CD4-positive, alpha-beta T cell (primary cell): ENCODE measurements at regions not wholly inside any gene's neighbourhood (a gene's known extent, or its start where the extent isn't known, plus 50 kb on each side); places are given as distances from the start of the nearest gene placed in this dataset.
"Not testable (repeated sequence)": the region's sequence is repeated elsewhere in the genome, so short reads cannot be mapped to it uniquely, and the experiment has no call there.

Experiments used
- ATAC-seq: fragments of 200-7000 bp; cut with Tn5 transposase; one replicate; pipeline ENCODE4 v1.10.0; 2022; ENCODE audit warnings: mild to moderate bottlenecking; ENCODE audit not compliant: poor library complexity
- CTCF ChIA-PET: fragments of 350-600 bp; sonication (Branson Sonifier 250); formaldehyde crosslinking; loops from one replicate; lab custom pipeline; 2021; ENCODE audit warnings: antibody characterized with exemption, inconsistent platforms; lab: Charles Lee
- POLR2A ChIA-PET: fragments of 350-600 bp; sonication (Branson Sonifier 250); formaldehyde crosslinking; loops from one replicate; lab custom pipeline; 2021; ENCODE audit warnings: antibody characterized with exemption, inconsistent platforms; lab: Charles Lee
- DNase-seq, 14 experiments: peaks; one replicate each; pipeline ENCODE4 v3.0.0-alpha.2; 2013 to 2020; ENCODE audit warnings: mixed read lengths in 2 of 14
- H3K27ac ChIP-seq, 2 donors: one replicate each; pipeline versions ENCODE4 v1.5.1 to v1.7.0; 2013; ENCODE audit warnings: low read length in 2 of 2, low read depth in 1 of 2, mild to moderate bottlenecking in 1 of 2
- H3K27me3 ChIP-seq, 2 experiments: 1 replicate in 1 of 2; 2 replicates in 1 of 2; pipeline versions ENCODE4 v1.6.1 to v1.7.0; 2013; ENCODE audit warnings: low read length in 2 of 2, control low read depth in 1 of 2, mild to moderate bottlenecking in 1 of 2, moderate library complexity in 1 of 2; ENCODE audit not compliant: insufficient read depth in 2 of 2, control insufficient read depth in 1 of 2
- H3K36me3 ChIP-seq: one replicate; pipeline ENCODE4 v1.6.1; 2013; ENCODE audit warnings: low read length, control low read depth; ENCODE audit not compliant: insufficient read depth
- H3K4me1 ChIP-seq: one replicate; pipeline ENCODE4 v1.6.1; 2013; ENCODE audit warnings: low read length, control low read depth; ENCODE audit not compliant: insufficient read depth
- H3K4me3 ChIP-seq: one replicate; pipeline ENCODE4 v1.5.1; 2013; ENCODE audit warnings: mild to moderate bottlenecking, low read length, moderate library complexity
- H3K9me3 ChIP-seq, 2 experiments: 1 replicate in 1 of 2; 2 replicates in 1 of 2; pipeline versions ENCODE4 v1.6.1 to v1.7.0; 2013; ENCODE audit warnings: low read length in 2 of 2, mild to moderate bottlenecking in 2 of 2, control low read depth in 1 of 2, moderate library complexity in 1 of 2; ENCODE audit not compliant: control insufficient read depth in 1 of 2, insufficient read depth in 1 of 2
- H3K27ac Mint-ChIP-seq: one replicate; pipeline ENCODE4 v1.8.0; 2020; ENCODE audit warnings: mixed read lengths
- H3K27me3 Mint-ChIP-seq: one replicate; pipeline ENCODE4 v1.8.0; 2021; ENCODE audit warnings: mixed read lengths
- H3K36me3 Mint-ChIP-seq: one replicate; pipeline ENCODE4 v1.8.0; 2021; ENCODE audit warnings: low read depth, mixed read lengths
- H3K4me1 Mint-ChIP-seq: one replicate; pipeline ENCODE4 v1.8.0; 2021; ENCODE audit warnings: low read depth, mixed read lengths
- H3K4me3 Mint-ChIP-seq: one replicate; pipeline ENCODE4 v1.8.0; 2020; ENCODE audit warnings: mild to moderate bottlenecking, mixed read lengths
- H3K9me3 Mint-ChIP-seq: one replicate; pipeline ENCODE4 v1.8.0; 2020; ENCODE audit warnings: mixed read lengths
- intact Hi-C, 2 experiments: fragments of 100-400 bp; cut with DNase I in 1 of 2; cut with micrococcal nuclease in 1 of 2; formaldehyde crosslinking; loops; one replicate each; pipeline versions ENCODE4 v1.15.1 to v1.9.0; 2023 to 2025; cut with DNase I, micrococcal nuclease
- TF ChIP-seq, protein P1 (sequence below): fragments of 200-600 bp; IDR thresholded peaks from one replicate; pipeline ENCODE4 v1.8.0; 2022; ENCODE audit warnings: antibody characterized with exemption, mild to moderate bottlenecking

DNA sequence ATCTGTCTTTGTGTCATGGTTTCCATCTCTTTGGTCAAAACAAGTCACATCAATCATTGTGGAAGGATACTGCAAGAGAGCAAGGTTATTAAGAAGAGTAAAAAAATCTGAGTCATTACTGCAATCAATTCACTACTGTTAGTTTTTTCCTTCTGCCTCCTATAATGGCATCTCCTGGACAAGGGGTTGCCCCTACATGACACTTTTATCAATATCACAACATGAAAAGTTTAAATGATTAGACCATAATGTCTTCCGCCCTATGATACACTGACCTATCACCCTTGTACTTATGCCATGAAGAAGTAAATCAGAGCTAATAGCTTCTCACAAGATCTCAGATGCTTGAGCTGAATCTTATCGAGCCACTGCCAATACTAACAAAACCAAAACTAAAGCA lies 223.9 kb downstream of the KCNK2 start:
- intact Hi-C loops = no loop called here
- H3K4me1 Mint-ChIP-seq = no peaks in the 10 kb centered on the region
- H3K36me3 Mint-ChIP-seq = no peaks in the 10 kb centered on the region
- Histone ChIP-seq H3K9me3 (no peaks in the 10 kb centered on the region), H3K27ac (no peak overlapping the region), H3K36me3 (no peaks in the 10 kb centered on the region), H3K27me3 (no peaks in the 10 kb centered on the region), H3K4me3 (no peak overlapping the region), H3K4me1 (no peaks in the 10 kb centered on the region)
- H3K27me3 Mint-ChIP-seq = no peaks in the 10 kb centered on the region
- H3K9me3 Mint-ChIP-seq = peaks cover 2% of the 10 kb centered on the region
- POLR2A ChIA-PET = no interaction called here
- ATAC-seq (no peak), DNase-seq (no peak)
- H3K27ac Mint-ChIP-seq = no peak overlapping the region
- TF ChIP-seq, protein P1, sequence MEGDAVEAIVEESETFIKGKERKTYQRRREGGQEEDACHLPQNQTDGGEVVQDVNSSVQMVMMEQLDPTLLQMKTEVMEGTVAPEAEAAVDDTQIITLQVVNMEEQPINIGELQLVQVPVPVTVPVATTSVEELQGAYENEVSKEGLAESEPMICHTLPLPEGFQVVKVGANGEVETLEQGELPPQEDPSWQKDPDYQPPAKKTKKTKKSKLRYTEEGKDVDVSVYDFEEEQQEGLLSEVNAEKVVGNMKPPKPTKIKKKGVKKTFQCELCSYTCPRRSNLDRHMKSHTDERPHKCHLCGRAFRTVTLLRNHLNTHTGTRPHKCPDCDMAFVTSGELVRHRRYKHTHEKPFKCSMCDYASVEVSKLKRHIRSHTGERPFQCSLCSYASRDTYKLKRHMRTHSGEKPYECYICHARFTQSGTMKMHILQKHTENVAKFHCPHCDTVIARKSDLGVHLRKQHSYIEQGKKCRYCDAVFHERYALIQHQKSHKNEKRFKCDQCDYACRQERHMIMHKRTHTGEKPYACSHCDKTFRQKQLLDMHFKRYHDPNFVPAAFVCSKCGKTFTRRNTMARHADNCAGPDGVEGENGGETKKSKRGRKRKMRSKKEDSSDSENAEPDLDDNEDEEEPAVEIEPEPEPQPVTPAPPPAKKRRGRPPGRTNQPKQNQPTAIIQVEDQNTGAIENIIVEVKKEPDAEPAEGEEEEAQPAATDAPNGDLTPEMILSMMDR = no peak
- H3K4me3 Mint-ChIP-seq = no peak overlapping the region
- CTCF ChIA-PET = no interaction called here

DNA sequence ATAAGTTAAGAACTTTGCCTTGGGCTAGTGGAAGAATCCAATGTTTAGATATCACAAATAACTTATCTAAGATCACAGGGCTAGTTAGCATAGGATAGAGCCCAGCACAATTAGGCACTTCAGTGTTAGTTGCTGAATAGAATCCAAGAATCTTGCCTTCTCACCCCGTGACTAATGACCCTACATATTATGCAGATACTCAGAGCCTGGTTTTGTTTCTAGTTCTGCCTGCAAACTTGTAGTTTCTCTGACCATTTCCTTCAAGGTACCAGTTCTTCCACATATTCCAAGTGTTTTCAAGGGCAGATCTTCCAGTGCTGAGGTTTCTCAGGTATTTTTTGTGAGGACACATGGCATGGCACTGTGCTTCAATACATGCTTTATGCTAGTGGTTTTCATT lies 239.3 kb downstream of the KCNK2 start:
- TF ChIP-seq, protein P1 = no peak
- ChIA-PET POLR2A (no interaction called here), CTCF (no interaction called here)
- Histone ChIP-seq H3K4me3 (no peak overlapping the region), H3K9me3 (peaks cover 7 to 8% of the 10 kb centered on the region in 2 experiments), H3K27ac (no peak overlapping the region), H3K36me3 (no peaks in the 10 kb centered on the region), H3K27me3 (no peaks in the 10 kb centered on the region), H3K4me1 (no peaks in the 10 kb centered on the region)
- DNase-seq (no peak), ATAC-seq (no peak)
- Mint-ChIP-seq H3K27ac (no peak overlapping the region), H3K4me1 (no peaks in the 10 kb centered on the region), H3K27me3 (no peaks in the 10 kb centered on the region), H3K4me3 (no peak overlapping the region), H3K9me3 (no peaks in the 10 kb centered on the region), H3K36me3 (no peaks in the 10 kb centered on the region)
- intact Hi-C loops = no loop called here

DNA sequence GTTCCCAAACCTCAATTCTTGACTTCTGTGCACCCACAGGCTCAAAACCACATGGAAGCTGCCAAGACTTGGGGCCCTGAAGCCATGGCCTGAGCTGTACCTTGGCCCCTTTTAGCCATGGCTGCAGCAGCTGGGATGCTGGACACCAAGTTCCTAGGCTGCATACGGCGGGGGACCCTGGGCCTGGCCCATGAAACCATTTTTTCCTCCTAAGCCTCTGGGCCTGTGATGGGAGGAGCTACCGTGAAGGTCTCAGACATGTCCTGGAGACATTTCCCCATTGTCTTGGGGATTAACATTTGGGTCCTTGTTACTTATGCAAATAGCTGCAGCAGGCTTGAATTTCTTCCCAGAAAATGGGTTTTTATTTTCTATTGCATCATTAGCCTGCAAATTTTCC lies 241.5 kb downstream of the KCNK2 start:
- H3K27ac Mint-ChIP-seq, DNase-seq, H3K9me3 ChIP-seq, intact Hi-C loops, ATAC-seq, H3K27me3 ChIP-seq, POLR2A ChIA-PET, H3K9me3 Mint-ChIP-seq, H3K4me1 ChIP-seq, H3K4me1 Mint-ChIP-seq, H3K36me3 ChIP-seq, H3K27me3 Mint-ChIP-seq, CTCF ChIA-PET, H3K36me3 Mint-ChIP-seq, H3K4me3 Mint-ChIP-seq, H3K27ac ChIP-seq, H3K4me3 ChIP-seq: not testable (repeated sequence)

DNA sequence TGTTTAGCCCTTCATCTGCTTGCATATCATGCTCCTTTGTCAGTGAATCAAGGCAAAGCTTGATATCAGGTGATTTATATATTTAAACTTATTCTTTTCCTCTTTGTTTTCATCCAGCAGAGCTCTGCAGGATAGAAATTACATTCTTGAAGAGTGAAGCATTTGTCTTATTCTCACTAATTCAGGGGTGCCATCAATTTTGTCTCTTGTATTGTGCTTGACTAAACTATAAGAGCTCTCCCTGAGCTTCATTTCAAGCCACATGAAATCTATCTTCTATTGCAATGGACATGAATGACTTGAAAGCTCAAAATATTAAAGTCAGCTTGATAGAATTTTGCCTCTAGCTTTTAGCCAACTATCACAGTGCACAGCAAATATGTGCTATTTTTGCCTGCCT lies 236.7 kb upstream of the KCTD3 start:
- ChIA-PET CTCF (no interaction called here), POLR2A (no interaction called here)
- TF ChIP-seq, protein P1 = no peak
- no peaks in the 10 kb centered on the region for H3K4me1 ChIP-seq
- H3K27me3 ChIP-seq = no peaks in the 10 kb centered on the region
- no peaks in the 10 kb centered on the region for H3K36me3 Mint-ChIP-seq
- H3K36me3 ChIP-seq = no peaks in the 10 kb centered on the region
- H3K27ac ChIP-seq = no peak overlapping the region
- DNase-seq = no peak
- intact Hi-C loops = no loop called here
- peaks cover 2% of the 10 kb centered on the region for H3K9me3 Mint-ChIP-seq
- no peaks in the 10 kb centered on the region for H3K4me1 Mint-ChIP-seq
- no peaks in the 10 kb centered on the region for H3K27me3 Mint-ChIP-seq
- H3K4me3 ChIP-seq = no peak overlapping the region
- H3K27ac Mint-ChIP-seq = no peak overlapping the region
- no peaks in the 10 kb centered on the region for H3K9me3 ChIP-seq
- H3K4me3 Mint-ChIP-seq = no peak overlapping the region
- no peak for ATAC-seq
